A204.1 (cell line): ENCODE measurements at regions not wholly inside any gene's neighbourhood (a gene's known extent, or its start where the extent isn't known, plus 50 kb on each side); places are given as distances from the start of the nearest gene placed in this dataset.
"Not testable (repeated sequence)": the region's sequence is repeated elsewhere in the genome, so short reads cannot be mapped to it uniquely, and the experiment has no call there.

Experiments
- FAIRE-seq: peaks from 2 replicates; lab custom pipeline; 2012; peaks lifted over from hg19 to GRCh38; lab: Jason Lieb, UNC

GRCh38 chr3:81837071-81837593 is 75.7 kb upstream of the GBE1 start:
- FAIRE-seq: no peak

GRCh38 chr3:81829937-81830336 is 68.5 kb upstream of the GBE1 start:
- FAIRE-seq: no peak

- peak; percentile 16 for FAIRE-seq
Measured at GRCh38 chr3:81829272-81829671, 67.8 kb upstream of the GBE1 start.

- FAIRE-seq: no peak
Measured at GRCh38 chr3:81823882-81824395, 62.5 kb upstream of the GBE1 start.

- FAIRE-seq: no peak
Measured at GRCh38 chr3:81823086-81823485, 61.6 kb upstream of the GBE1 start.

GRCh38 chr3:81816473-81817250 is 55.2 kb upstream of the GBE1 start:
- no peak for FAIRE-seq

- FAIRE-seq: not testable (repeated sequence)
Measured at GRCh38 chr3:81812098-81812497, 50.7 kb upstream of the GBE1 start.
